GM18907 (cell line): ENCODE measurements at regions not wholly inside any gene's neighbourhood (a gene's known extent, or its start where the extent isn't known, plus 50 kb on each side); places are given as distances from the start of the nearest gene placed in this dataset.
A peak's percentile ranks its signal among the peaks of the same experiment; 100 is the strongest.
"Not testable (repeated sequence)": the region's sequence is repeated elsewhere in the genome, so short reads cannot be mapped to it uniquely, and the experiment has no call there.

ENCODE experiments used
- ATAC-seq: cut with Tn5 transposase; IDR thresholded peaks from one replicate; pipeline ENCODE4 v1.9.1; 2021; ENCODE audit warnings: mild to moderate bottlenecking, moderate library complexity; ENCODE audit not compliant: unreplicated experiment

GRCh38 chr9:29999645-30000044, 2384.8 kb upstream of the ACO1 start:
- no peak for ATAC-seq

GRCh38 chr9:30010691-30011090, 2373.8 kb upstream of the ACO1 start:
- no peak for ATAC-seq

- no peak for ATAC-seq
Observed at GRCh38 chr9:30012622-30013021, 2371.8 kb upstream of the ACO1 start.

- ATAC-seq, result no peak
Observed at GRCh38 chr9:30015073-30015472, 2369.4 kb upstream of the ACO1 start.

- no peak for ATAC-seq
Observed at GRCh38 chr9:30020161-30020560, 2364.3 kb upstream of the ACO1 start.

- ATAC-seq, result no peak
Observed at GRCh38 chr9:30035761-30036160, 2348.7 kb upstream of the ACO1 start.

- ATAC-seq, result no peak
Observed at GRCh38 chr9:30036558-30036957, 2347.9 kb upstream of the ACO1 start.

- no peak for ATAC-seq
Observed at GRCh38 chr9:30039712-30040111, 2344.7 kb upstream of the ACO1 start.

GRCh38 chr9:30048396-30048795, 2336.0 kb upstream of the ACO1 start:
- no peak for ATAC-seq

GRCh38 chr9:30058463-30058862, 2326.0 kb upstream of the ACO1 start:
- ATAC-seq, result no peak

GRCh38 chr9:30060976-30061375, 2323.5 kb upstream of the ACO1 start:
- ATAC-seq, result no peak

- ATAC-seq, result no peak
Observed at GRCh38 chr9:30065888-30066287, 2318.6 kb upstream of the ACO1 start.

GRCh38 chr9:30069236-30069635, 2315.2 kb upstream of the ACO1 start:
- not testable (repeated sequence) for ATAC-seq

GRCh38 chr9:30075022-30075421, 2309.4 kb upstream of the ACO1 start:
- ATAC-seq, result no peak

- ATAC-seq, result peak; percentile 92
Observed at GRCh38 chr9:30075451-30076199, 2308.8 kb upstream of the ACO1 start.

- peak; percentile 48 for ATAC-seq
Observed at GRCh38 chr9:30078195-30078594, 2306.2 kb upstream of the ACO1 start.

- ATAC-seq, result no peak
Observed at GRCh38 chr9:30089428-30089827, 2295.0 kb upstream of the ACO1 start.

- ATAC-seq, result no peak
Observed at GRCh38 chr9:30103647-30104394, 2280.6 kb upstream of the ACO1 start.

- ATAC-seq, result not testable (repeated sequence)
Observed at GRCh38 chr9:30107134-30107533, 2277.3 kb upstream of the ACO1 start.

- no peak for ATAC-seq
Observed at GRCh38 chr9:30116673-30117217, 2267.7 kb upstream of the ACO1 start.

- no peak for ATAC-seq
Observed at GRCh38 chr9:30120666-30121065, 2263.8 kb upstream of the ACO1 start.

- ATAC-seq, result no peak
Observed at GRCh38 chr9:30121611-30122010, 2262.8 kb upstream of the ACO1 start.
